HG02938 (cell line): ENCODE measurements at regions not wholly inside any gene's neighbourhood (a gene's known extent, or its start where the extent isn't known, plus 50 kb on each side); places are given as distances from the start of the nearest gene placed in this dataset.

ENCODE experiments used
- ATAC-seq: cut with Tn5 transposase; IDR thresholded peaks from one replicate; pipeline ENCODE4 v1.9.1; 2021; ENCODE audit warnings: mild to moderate bottlenecking, moderate library complexity; ENCODE audit not compliant: unreplicated experiment

DNA sequence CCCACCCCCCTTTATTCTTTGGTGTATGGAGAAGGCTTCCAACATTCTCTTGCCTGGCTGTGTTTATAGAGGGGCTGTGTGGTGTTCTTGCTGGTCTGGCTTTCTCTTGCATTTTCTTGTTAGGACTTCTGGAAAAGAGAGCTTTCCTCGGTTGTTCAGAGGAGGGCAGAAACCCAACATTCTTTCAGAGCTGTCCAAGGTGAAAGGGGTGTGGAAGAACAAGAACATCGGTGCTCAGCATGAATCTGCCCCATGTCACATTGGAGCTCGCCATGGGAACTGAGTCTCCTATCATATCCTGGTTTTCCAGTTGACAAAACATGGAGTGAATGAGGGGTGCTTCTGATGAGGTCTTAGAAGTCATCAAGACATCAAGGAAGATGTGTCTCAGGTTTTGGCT is 281.8 kb downstream of the RNF144B start:
- ATAC-seq, result no peak

DNA sequence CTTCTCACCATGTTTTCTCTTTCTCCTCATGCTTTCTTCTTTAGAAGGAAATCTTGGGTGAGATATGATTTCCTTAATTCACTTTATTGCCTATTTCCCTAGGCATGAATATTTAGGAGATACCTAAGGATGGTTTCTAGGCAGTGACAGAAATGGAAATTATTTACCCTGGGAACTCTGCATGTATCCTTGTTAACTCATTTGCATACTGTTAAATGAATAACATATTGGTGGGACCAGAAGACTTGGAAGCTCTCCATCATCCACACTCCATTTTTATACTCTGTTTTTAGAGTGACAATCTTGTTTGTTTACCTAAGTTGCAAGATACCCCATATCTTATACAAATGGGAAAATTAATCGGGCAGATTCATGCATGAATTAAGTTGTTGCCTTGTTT is 285.7 kb downstream of the RNF144B start:
- no peak for ATAC-seq

DNA sequence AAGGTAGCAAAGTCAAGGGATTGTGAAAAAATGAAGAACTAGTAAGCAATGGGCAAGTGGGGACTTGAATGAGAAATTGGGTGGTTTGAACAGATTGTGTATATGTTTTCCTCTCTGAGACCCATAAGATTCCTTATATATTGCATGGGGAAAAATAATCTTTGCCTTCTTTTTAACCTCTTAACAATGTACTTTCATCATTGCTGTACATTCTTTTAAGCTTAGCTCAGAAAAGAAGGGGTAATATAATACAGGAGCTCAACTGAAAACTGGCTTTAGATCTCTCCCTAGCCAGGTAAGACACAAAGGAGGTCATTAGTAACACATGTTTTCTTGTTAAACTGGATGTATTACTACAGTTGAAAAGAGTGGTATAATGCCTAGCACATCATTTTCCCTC is 287.2 kb downstream of the RNF144B start:
- ATAC-seq, result no peak

DNA sequence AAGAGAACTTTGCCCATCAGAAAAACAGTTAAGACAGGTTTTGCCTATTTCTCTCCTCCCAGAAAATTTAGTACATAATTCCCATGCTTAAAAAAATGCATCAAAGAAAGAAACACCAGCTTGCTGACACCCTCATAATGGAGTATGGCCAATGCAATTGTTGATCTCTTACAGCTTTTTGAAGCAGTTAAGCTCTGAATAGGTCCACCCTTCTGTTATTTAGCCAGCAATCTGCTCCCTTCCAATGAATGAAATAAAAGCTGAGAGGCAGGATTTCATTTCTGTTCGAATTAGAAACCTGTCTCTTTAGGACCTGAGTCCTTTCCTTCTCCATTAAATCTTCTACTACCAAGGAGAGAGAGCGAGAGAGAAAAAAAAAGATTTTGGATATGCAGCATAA is 288.7 kb downstream of the RNF144B start:
- no peak for ATAC-seq

DNA sequence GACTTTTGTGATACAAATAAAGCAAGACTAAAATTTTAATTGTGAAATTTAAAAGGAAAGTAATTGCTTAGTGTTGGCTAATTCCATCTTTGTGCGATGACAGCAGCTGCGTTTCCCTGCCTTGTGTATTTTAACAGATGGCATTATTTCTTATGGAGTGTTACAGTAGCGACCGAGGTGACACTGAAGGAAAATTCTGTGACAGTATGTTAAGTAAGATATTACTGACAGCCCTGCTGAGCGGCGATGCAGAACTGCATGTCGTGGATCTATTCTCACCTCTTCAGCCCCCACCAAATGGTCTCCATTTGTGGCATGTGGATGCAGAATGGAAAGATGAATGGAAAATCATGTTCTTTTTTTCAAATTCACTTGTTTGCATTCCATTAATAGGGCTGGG is 289.4 kb downstream of the RNF144B start:
- ATAC-seq, result no peak

DNA sequence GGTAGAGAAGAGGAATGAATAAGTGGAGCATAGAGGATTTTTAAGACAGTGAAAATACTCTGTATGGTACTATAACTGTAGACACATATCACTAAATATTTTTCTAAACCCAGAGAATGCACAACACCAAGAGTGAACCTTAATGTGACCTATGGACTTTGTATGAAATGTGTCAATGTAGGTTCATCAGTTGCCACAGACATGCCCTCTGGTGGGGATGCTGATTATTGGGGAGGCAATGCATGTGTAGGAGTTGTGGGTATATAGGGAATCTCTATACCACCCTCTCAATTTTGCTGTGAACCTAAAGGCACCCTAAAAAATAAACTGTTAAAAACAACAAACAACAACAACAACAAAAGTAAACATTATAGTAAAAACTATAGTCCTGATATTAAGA is 293.7 kb downstream of the RNF144B start:
- ATAC-seq, result no peak

DNA sequence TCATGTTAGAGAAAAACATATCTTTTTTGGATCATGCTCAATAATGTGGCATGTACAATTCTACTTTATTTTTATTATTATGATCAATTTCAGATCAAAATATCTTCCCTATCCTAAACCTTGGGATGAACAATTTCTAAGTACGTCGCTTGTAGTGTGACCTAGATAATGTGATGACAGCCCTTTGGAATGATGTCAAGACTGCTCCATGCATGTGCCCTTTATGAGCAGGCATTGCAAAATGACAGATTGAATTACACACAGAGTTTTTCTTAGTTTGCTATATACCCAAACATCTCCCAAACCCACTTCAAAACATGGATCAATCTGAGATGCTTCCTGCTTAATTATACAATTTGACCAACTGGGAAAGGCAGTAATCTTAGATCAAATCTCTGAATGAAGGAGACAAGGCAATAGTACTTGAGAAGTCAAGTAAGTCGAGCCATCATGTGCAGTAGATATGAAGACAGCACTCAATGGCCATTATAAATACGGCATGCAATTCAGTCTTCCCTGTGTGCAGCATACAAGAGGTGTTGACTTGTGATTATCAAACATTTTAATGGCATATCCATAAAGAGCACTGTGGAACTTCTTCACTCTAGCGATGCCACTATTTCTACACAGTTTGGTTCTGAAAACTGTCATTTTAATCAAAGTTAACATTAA is 294.8 kb downstream of the RNF144B start:
- no peak for ATAC-seq

DNA sequence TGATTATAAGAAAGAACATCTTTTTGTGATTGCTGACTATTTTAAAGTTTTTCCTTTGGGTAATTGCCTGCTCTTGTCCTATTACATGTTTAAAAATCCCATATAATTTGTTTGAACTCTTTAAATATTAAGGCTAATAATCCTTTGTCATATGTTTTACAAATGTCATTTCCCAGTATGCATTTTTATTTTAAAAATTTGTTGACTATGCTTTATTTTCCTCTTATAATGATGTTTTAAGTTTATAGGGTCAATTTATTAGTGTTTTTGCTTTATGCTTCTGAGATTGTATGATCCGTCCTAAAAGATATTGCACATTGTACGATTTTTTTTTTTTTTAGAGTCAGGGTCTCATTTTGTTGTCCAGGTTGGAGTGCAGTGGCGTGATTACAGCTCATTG is 297.2 kb downstream of the RNF144B start:
- no peak for ATAC-seq

DNA sequence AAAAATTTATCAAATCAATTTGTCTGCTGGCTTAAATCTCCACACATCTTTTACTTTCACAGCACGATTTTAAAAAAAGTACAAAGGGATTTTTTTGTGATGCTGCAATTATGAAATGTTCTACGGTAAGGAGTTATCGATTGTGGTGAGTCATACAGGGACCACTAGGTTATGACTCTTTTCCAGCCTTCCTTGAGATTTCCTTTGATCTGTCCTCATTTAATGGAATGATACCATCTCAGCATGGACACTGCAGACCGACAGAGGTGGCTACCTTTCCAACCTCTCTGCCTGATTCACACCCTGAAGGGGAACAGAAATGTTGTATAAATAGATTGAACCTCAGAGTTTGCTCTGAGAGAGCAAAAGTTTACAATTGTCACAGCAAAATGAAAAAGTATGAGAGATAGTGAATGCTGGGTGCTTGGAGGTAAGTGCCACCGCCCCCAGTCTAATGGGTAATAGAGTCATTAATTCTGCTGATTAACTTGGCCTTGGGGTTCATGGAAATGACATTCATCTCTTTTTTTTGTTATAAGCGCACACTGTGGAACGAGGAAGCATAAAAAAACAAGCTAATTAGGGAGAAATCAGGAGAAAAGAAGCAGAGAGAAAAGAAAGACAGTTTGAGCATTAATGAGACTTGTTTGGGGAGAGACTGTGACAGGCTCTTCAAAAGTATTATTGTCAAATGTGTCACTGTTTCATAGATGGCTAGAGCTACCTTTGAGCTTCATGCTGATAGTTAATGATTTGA is 306.0 kb downstream of the RNF144B start:
- ATAC-seq, result no peak

DNA sequence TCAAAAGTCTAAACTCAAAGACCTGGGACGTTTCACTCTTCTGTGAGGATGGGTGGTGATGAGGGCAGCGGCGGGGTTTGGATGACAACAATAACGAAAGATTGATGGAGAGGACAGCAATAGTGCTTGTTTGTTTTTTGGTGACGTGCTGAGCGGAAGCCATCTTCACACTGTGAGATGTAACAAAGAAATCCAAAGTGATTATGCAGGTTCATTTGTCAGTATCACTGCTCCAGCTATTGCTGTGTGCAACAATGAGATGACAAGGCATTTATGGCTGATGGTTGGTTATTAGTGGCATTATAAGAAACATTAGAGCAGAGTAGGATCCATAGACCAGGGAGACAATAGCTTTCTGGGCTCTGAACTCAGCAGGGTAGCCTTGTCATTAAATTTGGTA is 306.7 kb downstream of the RNF144B start:
- ATAC-seq, result no peak

DNA sequence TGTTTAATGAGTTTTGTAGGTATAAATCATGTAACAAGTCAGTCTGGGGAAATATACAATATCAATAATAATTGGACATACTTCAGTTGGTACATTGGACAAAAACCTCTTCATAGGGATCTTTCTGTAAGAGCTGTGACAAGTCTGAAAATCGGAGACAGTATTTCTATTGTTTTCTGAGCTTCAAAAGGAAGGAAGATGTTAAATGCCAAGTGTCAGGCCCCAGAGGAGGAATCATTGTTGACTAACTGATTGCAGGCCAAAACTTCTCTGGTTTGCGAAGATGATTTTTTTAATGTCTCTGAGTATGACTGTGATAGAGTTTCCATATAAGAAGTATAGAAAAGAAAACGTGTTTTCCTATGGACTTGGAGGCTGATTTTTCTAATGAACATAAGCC is 316.4 kb downstream of the RNF144B start:
- ATAC-seq, result no peak

DNA sequence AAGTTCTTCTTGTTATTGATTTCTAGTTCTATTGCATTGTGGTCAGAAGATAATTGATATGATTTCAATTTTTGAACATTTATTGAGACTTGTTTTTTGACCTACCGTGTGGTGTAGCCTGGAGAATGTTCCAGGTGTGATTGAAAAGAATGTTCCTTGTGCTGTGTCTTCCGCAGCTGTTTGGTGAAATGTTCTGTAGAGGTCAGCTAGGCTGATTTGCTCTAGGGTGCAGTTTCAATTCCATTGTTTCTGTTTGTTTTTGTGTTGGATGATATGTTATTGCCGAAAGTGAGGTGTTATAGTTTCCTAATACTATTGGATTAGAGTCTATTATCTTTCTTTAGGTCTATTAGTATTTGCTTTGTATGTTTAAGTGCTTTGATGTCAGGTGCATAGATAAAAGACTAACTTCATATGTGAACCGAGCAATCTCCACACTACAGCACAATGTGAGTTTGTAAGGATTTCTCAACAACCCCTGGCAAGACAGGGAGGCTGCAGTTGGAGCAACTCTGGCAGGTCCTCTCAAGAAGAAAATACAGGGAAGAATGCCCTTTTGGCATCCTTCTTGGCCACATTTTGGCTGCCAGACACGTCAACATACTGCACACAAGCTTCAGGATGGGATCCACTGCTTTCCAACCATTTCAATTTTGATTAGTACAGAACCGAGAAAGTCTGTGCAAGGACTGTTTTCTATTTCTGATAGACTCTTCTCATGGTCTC is 320.7 kb downstream of the RNF144B start:
- no peak for ATAC-seq

DNA sequence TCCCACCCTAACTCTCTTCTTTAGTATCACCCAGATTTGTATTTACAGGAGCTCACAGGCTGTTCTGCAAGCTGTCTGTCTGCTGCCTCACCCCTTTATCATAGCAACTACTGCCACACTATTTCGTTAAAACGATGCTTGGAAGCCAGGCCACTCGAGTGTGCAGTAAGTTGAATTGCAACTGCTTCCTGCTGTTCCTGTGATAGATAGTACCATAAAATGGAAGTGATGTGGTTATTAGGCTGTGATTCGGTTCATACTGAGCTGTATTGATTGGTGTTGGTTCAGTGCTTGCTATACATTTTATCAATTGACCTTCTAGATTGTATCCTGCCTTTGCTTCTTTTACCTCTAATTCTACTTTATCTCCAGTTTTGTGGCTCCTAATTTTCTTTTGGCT is 325.4 kb downstream of the RNF144B start:
- no peak for ATAC-seq

DNA sequence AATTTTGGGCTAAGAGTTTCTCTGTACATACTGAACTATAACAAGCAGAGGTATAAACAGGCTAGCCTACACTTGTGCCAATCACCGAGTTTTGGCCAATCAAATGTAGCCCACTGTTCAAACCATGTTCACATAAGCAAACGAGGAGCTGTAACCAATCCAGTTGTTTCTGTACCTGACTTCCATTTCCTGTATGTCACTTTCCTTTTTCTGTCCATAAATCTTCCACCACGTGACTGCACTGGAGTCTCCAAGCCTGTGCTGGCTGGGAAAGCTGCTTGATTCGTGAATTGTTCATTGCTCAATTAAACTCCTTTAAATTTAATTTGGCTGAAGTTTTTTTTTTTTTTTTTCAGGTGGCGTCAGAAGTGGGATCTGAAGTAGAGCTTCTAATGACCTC is 332.9 kb downstream of the RNF144B start:
- ATAC-seq, result no peak

DNA sequence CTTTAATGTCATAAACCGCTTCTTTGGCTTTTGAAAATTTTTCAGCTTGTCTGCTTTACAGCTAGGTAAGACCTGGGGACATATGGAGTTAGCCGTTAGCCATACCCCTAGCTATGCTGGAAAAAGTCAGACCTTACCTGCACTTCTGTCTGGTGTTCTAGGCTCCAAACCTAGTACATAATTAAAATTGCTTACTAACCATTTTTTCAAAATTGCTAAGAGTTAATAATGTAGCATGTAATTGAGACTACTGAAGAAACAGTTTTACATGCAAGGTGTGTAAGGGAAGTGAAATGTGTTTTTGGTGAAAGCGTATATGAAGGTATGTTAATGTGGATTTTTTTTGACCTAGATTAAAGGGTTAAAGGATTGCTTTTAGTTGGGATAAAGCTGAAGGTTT is 336.9 kb downstream of the RNF144B start:
- ATAC-seq, result no peak

DNA sequence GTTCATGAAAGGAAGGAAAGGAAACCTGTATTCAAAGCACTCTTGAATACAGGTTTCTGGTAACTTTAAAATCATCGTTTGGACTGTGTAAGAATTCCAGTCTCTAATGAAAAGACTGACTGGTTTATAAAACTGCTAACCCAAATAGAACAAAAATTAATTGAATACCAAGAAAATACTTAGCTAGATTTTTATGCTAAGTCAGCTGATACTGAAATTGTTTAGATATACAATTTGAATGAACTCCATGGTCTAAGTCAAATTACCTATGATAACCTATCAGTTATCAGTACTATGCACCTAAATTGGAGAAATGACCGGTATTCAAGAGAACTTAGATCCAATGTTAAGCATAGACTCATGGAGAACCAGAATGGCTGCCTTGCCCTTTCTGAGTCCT is 338.3 kb downstream of the RNF144B start:
- no peak for ATAC-seq

DNA sequence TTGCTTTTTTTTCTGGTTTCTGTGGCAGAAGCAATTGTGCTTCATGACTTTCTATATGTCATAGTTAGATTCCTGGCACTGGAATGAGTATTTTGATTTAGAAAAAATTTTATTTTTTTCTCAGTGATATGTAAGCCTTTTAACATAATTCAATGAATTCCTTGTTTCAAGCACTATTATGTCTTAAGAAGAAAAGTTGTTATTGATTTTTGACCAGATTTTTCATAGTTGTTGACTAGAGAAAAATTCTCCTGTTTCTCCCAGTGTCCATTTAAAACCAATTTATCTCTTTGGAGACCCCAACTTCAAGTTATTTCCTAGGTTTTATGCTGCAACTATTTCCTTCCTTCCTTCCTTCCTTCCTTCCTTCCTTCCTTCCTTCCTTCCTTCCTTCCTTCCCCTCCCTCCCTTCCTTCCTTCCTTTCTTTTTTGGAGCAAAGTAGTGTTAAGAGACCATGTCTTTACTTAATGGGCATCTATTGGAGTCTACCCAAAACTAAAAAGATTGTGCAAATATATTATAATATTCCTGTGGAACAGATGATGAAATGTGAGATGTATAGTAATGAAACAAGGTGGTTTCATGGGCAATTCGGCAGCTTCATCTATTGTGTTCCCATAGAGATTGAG is 346.9 kb downstream of the RNF144B start:
- no peak for ATAC-seq

DNA sequence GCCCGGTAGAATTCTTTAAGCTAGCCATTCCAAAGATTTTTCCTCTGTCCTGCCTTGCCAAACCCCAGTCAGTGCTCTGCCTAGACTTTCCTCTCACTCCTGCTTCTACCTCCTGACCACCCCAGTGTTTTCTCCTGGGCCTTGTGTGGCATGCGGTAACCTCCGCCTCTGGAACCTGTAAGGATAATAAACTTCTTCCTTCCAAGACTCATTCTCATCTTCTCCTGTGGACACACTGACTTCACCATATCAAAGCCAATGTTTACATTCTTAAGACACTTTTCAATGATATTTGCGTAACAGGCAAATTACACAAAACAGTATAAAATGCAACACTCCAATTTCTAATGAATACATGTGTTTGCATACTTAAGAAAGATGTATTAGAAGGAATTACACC is 354.6 kb downstream of the RNF144B start:
- ATAC-seq, result no peak

DNA sequence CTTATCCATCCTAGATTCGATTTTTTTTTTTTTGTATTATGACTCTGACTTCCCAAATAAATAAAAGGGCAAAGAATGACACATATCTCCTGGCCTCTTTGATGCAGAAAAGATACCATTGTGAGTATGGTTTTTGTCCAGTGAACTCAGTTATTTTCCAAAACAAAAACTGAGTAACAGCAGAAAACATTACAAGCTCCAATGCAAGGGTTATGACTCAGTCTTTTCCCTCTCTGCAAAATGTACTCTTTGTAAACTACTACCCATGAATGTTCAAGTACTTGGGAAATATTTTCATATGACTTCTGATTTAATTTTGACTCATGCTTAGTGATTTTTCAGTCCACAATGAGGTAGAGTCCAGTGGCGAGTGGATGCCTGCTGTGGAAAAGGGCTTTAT is 355.3 kb downstream of the RNF144B start:
- no peak for ATAC-seq

DNA sequence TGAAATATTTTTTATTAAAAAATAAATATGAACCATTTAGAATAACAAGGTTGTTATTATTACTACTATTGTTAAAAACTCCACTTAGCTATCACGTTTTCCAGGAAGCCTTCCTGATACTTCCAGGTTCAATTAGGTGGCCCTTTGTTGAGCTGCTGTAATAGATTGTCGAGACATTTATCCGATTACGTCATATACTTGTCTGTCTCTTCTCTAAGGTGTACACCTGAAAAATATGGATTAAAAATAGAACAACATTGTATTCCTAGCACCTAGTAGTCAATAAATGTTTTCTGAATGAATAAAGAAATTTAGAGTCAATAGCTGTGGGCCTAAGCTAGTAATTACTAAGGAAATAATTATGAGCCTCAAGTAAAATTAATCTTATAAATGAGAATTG is 359.6 kb downstream of the RNF144B start:
- ATAC-seq, result no peak

DNA sequence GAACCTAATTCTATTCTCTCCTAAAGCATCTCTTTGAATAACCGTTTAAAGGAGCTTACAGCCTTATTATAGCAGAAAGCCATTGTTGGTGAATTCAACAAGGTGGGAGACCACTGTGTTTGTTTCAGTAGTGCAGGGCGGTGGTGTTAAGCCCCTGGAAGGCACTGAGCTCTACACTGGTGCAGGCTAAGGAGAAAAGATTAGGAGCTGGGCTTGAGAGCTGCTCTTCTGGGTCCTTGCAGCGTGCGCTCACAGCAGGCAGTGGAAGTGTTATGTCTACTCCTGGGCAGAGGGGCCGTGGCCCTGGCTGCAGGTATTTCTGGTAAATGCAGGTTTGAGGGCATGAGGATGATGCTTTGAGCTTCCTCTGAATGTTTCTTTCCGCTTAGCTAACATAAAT is 361.2 kb downstream of the RNF144B start:
- no peak for ATAC-seq
